ENCODE measurements at regions not wholly inside any gene's neighbourhood (a gene's known extent, or its start where the extent isn't known, plus 50 kb on each side); places are given as distances from the start of the nearest gene placed in this dataset.

DNA sequence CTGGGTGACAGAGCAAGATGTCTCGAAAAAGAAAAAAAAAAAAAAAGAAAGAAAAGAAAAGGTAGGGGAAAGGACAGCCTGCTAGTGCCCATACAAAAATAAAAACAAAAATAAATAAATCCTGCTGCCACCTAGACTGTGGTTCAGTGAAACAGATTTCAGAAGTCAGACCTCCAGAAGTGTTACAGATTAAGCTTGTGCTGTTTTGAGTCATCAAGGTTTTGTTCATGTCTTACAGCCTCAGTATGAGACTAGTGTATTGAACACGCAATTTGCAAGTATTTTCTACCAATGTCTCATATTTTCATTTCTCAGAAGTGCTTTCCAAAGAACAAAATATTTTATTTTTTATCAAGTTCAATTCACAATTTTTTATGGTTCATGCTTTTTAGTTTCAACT, 720.4 kb upstream of the GYPC start:
- TF ChIP-seq, protein P1, sequence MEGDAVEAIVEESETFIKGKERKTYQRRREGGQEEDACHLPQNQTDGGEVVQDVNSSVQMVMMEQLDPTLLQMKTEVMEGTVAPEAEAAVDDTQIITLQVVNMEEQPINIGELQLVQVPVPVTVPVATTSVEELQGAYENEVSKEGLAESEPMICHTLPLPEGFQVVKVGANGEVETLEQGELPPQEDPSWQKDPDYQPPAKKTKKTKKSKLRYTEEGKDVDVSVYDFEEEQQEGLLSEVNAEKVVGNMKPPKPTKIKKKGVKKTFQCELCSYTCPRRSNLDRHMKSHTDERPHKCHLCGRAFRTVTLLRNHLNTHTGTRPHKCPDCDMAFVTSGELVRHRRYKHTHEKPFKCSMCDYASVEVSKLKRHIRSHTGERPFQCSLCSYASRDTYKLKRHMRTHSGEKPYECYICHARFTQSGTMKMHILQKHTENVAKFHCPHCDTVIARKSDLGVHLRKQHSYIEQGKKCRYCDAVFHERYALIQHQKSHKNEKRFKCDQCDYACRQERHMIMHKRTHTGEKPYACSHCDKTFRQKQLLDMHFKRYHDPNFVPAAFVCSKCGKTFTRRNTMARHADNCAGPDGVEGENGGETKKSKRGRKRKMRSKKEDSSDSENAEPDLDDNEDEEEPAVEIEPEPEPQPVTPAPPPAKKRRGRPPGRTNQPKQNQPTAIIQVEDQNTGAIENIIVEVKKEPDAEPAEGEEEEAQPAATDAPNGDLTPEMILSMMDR (IDR thresholded peaks at IDR 0.05), result no peak
- no peak for ATAC-seq
- intact Hi-C loops (cut with DNase I), result no loop called here
- no peak overlapping the region for H3K27ac ChIP-seq
- H3K4me3 ChIP-seq, result no peak overlapping the region
- DNase-seq, result no peak
- H3K9me3 ChIP-seq, result peaks cover 0 to 6% (median 0%) of the 10 kb centered on the region in 11 donors
- no peaks in the 10 kb centered on the region for H3K36me3 ChIP-seq
- H3K27me3 ChIP-seq, result no peaks in the 10 kb centered on the region
- H3K4me1 ChIP-seq, result no peaks in the 10 kb centered on the region
- 84 to 92% methylated on average over 2 of the region's 2 CpGs for WGBS, 2 donors

DNA sequence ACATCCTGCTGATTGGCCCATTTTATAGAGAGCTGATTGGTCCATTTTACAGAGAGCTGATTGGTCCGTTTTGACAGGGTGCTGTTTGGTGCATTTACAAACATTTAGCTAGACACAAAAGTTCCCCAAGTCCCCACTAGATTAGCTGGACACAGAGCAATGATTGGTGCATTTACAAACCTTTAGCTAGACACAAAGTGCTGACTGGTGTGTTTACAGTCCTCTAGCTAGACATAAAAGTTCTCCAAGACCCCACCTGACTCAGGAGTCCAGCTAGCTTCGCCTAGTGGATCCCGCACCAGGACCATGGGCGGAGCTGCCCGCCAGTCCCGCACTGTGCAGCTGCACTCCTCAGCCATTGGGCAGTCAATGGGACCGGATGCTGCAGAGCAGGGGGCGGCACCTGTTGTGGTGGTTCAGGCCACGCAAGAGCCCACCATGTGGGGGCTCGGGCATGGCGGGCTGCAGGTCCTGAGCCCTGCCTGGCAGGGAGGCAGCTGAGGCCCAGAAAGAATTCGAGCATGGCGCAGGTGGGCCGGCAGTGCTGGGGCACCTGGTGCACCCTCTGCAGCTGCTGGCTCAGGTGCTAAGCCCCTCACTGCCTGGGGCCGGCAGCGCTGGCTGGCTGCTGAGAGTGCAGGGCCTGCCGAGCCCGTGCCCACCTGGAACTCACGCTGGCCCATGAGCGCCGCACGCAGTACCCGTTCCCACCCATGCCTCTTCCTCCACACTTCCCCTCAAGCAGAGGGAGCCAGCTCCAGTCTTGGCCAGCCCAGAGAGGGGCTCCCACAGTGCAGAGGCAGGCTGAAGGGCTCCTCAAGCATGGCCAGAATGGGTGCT, 713.2 kb upstream of the GYPC start:
- Histone ChIP-seq H3K9me3 (peaks cover 0 to 56% (median 3%) of the 10 kb centered on the region in 11 donors), H3K27me3 (no peaks in the 10 kb centered on the region), H3K36me3 (no peaks in the 10 kb centered on the region), H3K4me1 (no peaks in the 10 kb centered on the region), H3K4me3 (no peak overlapping the region), H3K27ac (no peak overlapping the region)
- TF ChIP-seq, protein P1 (IDR thresholded peaks at IDR 0.05), result no peak
- intact Hi-C loops (cut with DNase I), result no loop called here
- DNase-seq (no peak), ATAC-seq (no peak)
- 91 to 92% methylated on average over 23 of the region's 23 CpGs for WGBS, 2 donors

GRCh38 chr2:125959047-125959446, 696.9 kb upstream of the GYPC start:
- TF ChIP-seq, protein P1 (IDR thresholded peaks at IDR 0.05), result no peak
- H3K9me3 ChIP-seq, result peaks cover 0 to 12% (median 4%) of the 10 kb centered on the region in 11 donors
- DNase-seq, result no peak
- H3K27ac ChIP-seq, result no peak overlapping the region
- H3K4me1 ChIP-seq, result no peaks in the 10 kb centered on the region
- intact Hi-C loops (cut with DNase I), result no loop called here
- H3K27me3 ChIP-seq, result no peaks in the 10 kb centered on the region
- H3K4me3 ChIP-seq, result no peak overlapping the region
- ATAC-seq, result no peak
- 14 to 19% methylated on average over 4 of the region's 4 CpGs for WGBS, 2 donors
- no peaks in the 10 kb centered on the region for H3K36me3 ChIP-seq

- 35 to 52% methylated on average over 1 of the region's 1 CpG for WGBS, 2 donors
- ATAC-seq, result no peak
These were observed 694.2 kb upstream of the GYPC start for GRCh38 chr2:125961739-125962138.

More at GRCh38 chr2:125961739-125962138, 694.2 kb upstream of the GYPC start:
- no peaks in the 10 kb centered on the region for H3K36me3 ChIP-seq
- H3K27me3 ChIP-seq, result no peaks in the 10 kb centered on the region
- TF ChIP-seq, protein P1 (IDR thresholded peaks at IDR 0.05), result no peak
- intact Hi-C loops (cut with DNase I), result no loop called here
- no peak for DNase-seq
- no peak overlapping the region for H3K4me3 ChIP-seq
- H3K9me3 ChIP-seq, result no peaks in the 10 kb centered on the region
- no peak overlapping the region for H3K27ac ChIP-seq
- H3K4me1 ChIP-seq, result no peaks in the 10 kb centered on the region
